Endothelial cell of umbilical vein (primary cell): ENCODE measurements at regions not wholly inside any gene's neighbourhood (a gene's known extent, or its start where the extent isn't known, plus 50 kb on each side); places are given as distances from the start of the nearest gene placed in this dataset.

Experiments used
- BruUV-seq: library from RNA; stranded (reverse); fragments of 400-500 nt; replicated peaks from 2 replicates; lab custom pipeline; 2021; lab: Mats Ljungman, UMichigan
- CTCF ChIA-PET: fragments of 300-600, 350-600 bp; sonication (Branson Sonifier 250); formaldehyde crosslinking; loops from one replicate; lab custom pipeline; 2021; ENCODE audit warnings: antibody characterized with exemption, inconsistent platforms; lab: Charles Lee
- POLR2A ChIA-PET: fragments of 300-600, 350-600 bp; sonication (Branson Sonifier 250); formaldehyde crosslinking; loops from one replicate; lab custom pipeline; 2021; ENCODE audit warnings: antibody characterized with exemption, inconsistent platforms; lab: Charles Lee
- DNase-seq: peaks from one replicate; pipeline ENCODE4 v3.0.0-alpha.2; 2011; ENCODE audit warnings: low read depth, low spot score
- FAIRE-seq: peaks from 2 replicates; lab custom pipeline; 2011; peaks lifted over from hg19 to GRCh38; lab: Jason Lieb, UNC
- H2AFZ ChIP-seq: 2 replicates; pipeline ENCODE4 v1.6.0; 2012; ENCODE audit warnings: low read depth, low read length, control low read depth, inconsistent platforms
- H3K27ac ChIP-seq: 2 replicates; pipeline ENCODE4 v1.5.1; 2011; ENCODE audit warnings: low read depth, mild to moderate bottlenecking, control low read depth, low read length, moderate library complexity; ENCODE audit not compliant: insufficient read depth
- H3K27me3 ChIP-seq, 2 experiments: 2 replicates each; pipeline versions ENCODE4 v1.6.0 to v1.6.1; 2011; ENCODE audit warnings: low read length in 2 of 2, mixed read lengths in 1 of 2; ENCODE audit not compliant: control insufficient read depth in 2 of 2, insufficient read depth in 2 of 2
- H3K36me3 ChIP-seq, 2 experiments: 2 replicates in 1 of 2; 3 replicates in 1 of 2; pipeline ENCODE4 v1.5.1; 2011; ENCODE audit warnings: low read length in 2 of 2, mild to moderate bottlenecking in 1 of 2, moderate library complexity in 1 of 2; ENCODE audit not compliant: control insufficient read depth in 2 of 2, insufficient read depth in 2 of 2; ENCODE audit errors: extremely low read depth in 1 of 2
- H3K4me1 ChIP-seq: 3 replicates; pipeline ENCODE4 v1.5.1; 2011; ENCODE audit warnings: mild to moderate bottlenecking, low read length; ENCODE audit not compliant: control insufficient read depth, insufficient read depth; ENCODE audit errors: extremely low read depth
- H3K4me2 ChIP-seq: 2 replicates; pipeline ENCODE4 v1.6.1; 2011; ENCODE audit warnings: low read length, control low read depth, mixed read lengths; ENCODE audit not compliant: insufficient read depth
- H3K4me3 ChIP-seq, 3 experiments: fragments of 200-600 bp in 1 of 3; sonication (generic), shearing (Covaris generic) in 1 of 3; replicated peaks in 1 of 3; 2 replicates each; pipeline ENCODE4 v1.5.1; 2011 to 2016; ENCODE audit warnings: control low read depth in 3 of 3, low read length in 3 of 3, mild to moderate bottlenecking in 2 of 3, inconsistent platforms in 1 of 3, low read depth in 1 of 3, moderate library complexity in 1 of 3; ENCODE audit not compliant: insufficient read depth in 1 of 3
- H3K79me2 ChIP-seq: 2 replicates; pipeline ENCODE4 v1.6.0; 2012; ENCODE audit warnings: low read length, inconsistent platforms; ENCODE audit not compliant: control insufficient read depth, insufficient read depth
- H3K9ac ChIP-seq: replicated peaks from 2 replicates; pipeline ENCODE3; 2011; ENCODE audit warnings: low read length, control low read depth; ENCODE audit not compliant: insufficient read depth; ENCODE audit errors: extremely low read depth
- H3K9me1 ChIP-seq: replicated peaks from 3 replicates; pipeline ENCODE4 v1.6.0; 2011; ENCODE audit warnings: mild to moderate bottlenecking, low read length; ENCODE audit not compliant: control insufficient read depth, insufficient read depth; ENCODE audit errors: extremely low read depth
- H3K9me3 ChIP-seq: replicated peaks from 2 replicates; pipeline ENCODE4 v1.5.1; 2012; ENCODE audit warnings: low read length, inconsistent platforms; ENCODE audit not compliant: control insufficient read depth, insufficient read depth
- H4K20me1 ChIP-seq: replicated peaks from 2 replicates; pipeline ENCODE3; 2011; ENCODE audit warnings: mild to moderate bottlenecking, low read length; ENCODE audit not compliant: control insufficient read depth, insufficient read depth; ENCODE audit errors: extremely low read depth
- EZH2 ChIP-seq: IDR thresholded peaks from 2 replicates; pipeline ENCODE4 v1.6.1; 2012; ENCODE audit warnings: borderline replicate concordance, low read depth, mild to moderate bottlenecking, moderate library complexity, low read length, inconsistent platforms; ENCODE audit not compliant: severe bottlenecking
- FOS ChIP-seq: IDR thresholded peaks from 2 replicates; pipeline ENCODE4 v1.6.1; 2011; ENCODE audit warnings: mild to moderate bottlenecking, low read length, moderate library complexity, borderline replicate concordance; ENCODE audit not compliant: insufficient read depth
- GATA2 ChIP-seq: IDR thresholded peaks from 2 replicates; pipeline ENCODE4 v1.7.0; 2011; ENCODE audit warnings: low read depth, mild to moderate bottlenecking, moderate library complexity, mixed read lengths, low read length; ENCODE audit not compliant: insufficient read length, insufficient read depth
- JUN ChIP-seq: IDR thresholded peaks from 2 replicates; pipeline ENCODE4 v1.6.1; 2011; ENCODE audit warnings: borderline replicate concordance, low read depth; ENCODE audit not compliant: insufficient read length, insufficient read depth
- MAX ChIP-seq: IDR thresholded peaks from 2 replicates; pipeline ENCODE4 v1.6.1; 2011; ENCODE audit not compliant: insufficient read depth, insufficient read length
- POLR2A ChIP-seq: IDR thresholded peaks from 2 replicates; pipeline ENCODE4 v1.6.1; 2012; ENCODE audit warnings: low read depth, mild to moderate bottlenecking, control low read depth, low read length
- POLR2AphosphoS5 ChIP-seq: IDR thresholded peaks from 2 replicates; pipeline ENCODE4 v1.6.1; 2012; ENCODE audit warnings: low read depth, mild to moderate bottlenecking, control low read depth, low read length, moderate library complexity; ENCODE audit not compliant: insufficient read depth
- dilution Hi-C: fragments of 300-500 bp; cut with MboI; formaldehyde crosslinking; loops from one replicate; pipeline ENCODE4 v1.15.0; 2019; ENCODE audit warnings: low sequenced_read_pairs; ENCODE audit not compliant: extremely low pct_ligation_motif_present
- intact Hi-C: fragments of 100-400 bp; cut with micrococcal nuclease; formaldehyde crosslinking; loops from one replicate; pipeline ENCODE4 v1.10.0; 2022
- TF ChIP-seq, protein P1 (sequence below), 2 donors: IDR thresholded peaks; 1 replicate in 1 of 2; 2 replicates in 1 of 2; pipeline ENCODE4 v1.5.1; 2011; ENCODE audit warnings: low read length in 2 of 2, mild to moderate bottlenecking in 2 of 2, moderate library complexity in 2 of 2, control low read depth in 1 of 2, inconsistent platforms in 1 of 2, low read depth in 1 of 2; ENCODE audit not compliant: insufficient read depth in 1 of 2; ENCODE audit errors: extremely low read depth in 1 of 2

DNA sequence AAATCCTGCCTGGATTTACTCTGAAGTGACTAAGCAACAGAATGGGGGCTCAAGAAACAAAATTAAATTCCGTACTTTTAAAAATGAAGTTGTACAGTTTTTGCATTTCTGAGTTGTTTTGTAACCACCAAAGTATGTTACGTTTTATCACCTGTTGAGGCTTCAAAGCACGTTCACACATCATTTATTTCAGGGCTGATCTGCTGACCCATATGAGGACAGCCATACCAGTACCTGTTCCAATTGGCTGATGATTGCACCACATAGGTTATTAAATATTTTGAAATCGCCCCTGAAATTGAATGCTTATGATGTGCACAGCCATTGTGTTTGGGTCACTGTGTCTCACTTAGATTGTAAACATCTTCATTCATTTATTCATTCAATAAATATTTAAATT, 72.0 kb upstream of the FLT1 start:
- no peak for FAIRE-seq
- intact Hi-C loops = no loop called here
- CTCF ChIA-PET = no interaction called here

GRCh38 chr13:28566283-28566682, 71.4 kb upstream of the FLT1 start:
- no peak for FAIRE-seq
- POLR2A ChIA-PET = no interaction called here
- TF ChIP-seq JUN = no peak
- TF ChIP-seq MAX = no peak
- no peak for TF ChIP-seq FOS
- no peak for TF ChIP-seq EZH2
- no peak for TF ChIP-seq GATA2
- TF ChIP-seq, protein P1, sequence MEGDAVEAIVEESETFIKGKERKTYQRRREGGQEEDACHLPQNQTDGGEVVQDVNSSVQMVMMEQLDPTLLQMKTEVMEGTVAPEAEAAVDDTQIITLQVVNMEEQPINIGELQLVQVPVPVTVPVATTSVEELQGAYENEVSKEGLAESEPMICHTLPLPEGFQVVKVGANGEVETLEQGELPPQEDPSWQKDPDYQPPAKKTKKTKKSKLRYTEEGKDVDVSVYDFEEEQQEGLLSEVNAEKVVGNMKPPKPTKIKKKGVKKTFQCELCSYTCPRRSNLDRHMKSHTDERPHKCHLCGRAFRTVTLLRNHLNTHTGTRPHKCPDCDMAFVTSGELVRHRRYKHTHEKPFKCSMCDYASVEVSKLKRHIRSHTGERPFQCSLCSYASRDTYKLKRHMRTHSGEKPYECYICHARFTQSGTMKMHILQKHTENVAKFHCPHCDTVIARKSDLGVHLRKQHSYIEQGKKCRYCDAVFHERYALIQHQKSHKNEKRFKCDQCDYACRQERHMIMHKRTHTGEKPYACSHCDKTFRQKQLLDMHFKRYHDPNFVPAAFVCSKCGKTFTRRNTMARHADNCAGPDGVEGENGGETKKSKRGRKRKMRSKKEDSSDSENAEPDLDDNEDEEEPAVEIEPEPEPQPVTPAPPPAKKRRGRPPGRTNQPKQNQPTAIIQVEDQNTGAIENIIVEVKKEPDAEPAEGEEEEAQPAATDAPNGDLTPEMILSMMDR (IDR thresholded peaks at IDR 0.05; ENCODE audit: extremely low read depth in 1 of 2, insufficient read depth in 1 of 2, low read depth in 1 of 2, low read length in 2 of 2) = no peak
- Histone ChIP-seq H3K9me1 (no peaks in the 10 kb centered on the region), H3K27me3 (no peaks in the 10 kb centered on the region), H3K27ac (no peak overlapping the region), H3K4me3 (no peak overlapping the region), H2AFZ (no peak overlapping the region), H3K79me2 (no peaks in the 10 kb centered on the region), H3K36me3 (no peaks in the 10 kb centered on the region), H4K20me1 (no peaks in the 10 kb centered on the region), H3K9me3 (no peaks in the 10 kb centered on the region), H3K4me1 (no peaks in the 10 kb centered on the region), H3K4me2 (no peak overlapping the region), H3K9ac (no peak overlapping the region)
- no peak for DNase-seq
- intact Hi-C loops (no loop called here), dilution Hi-C loops (no loop called here)
- BruUV-seq = no TSS peak
- CTCF ChIA-PET = no interaction called here

More for the DNA sequence above, 72.0 kb upstream of the FLT1 start:
- no peak for DNase-seq
- H3K36me3 ChIP-seq = no peaks in the 10 kb centered on the region
- POLR2A ChIA-PET = no interaction called here
- H4K20me1 ChIP-seq = no peaks in the 10 kb centered on the region
- BruUV-seq = no TSS peak
- H3K27ac ChIP-seq = no peak overlapping the region
- TF ChIP-seq MAX (no peak), EZH2 (no peak), POLR2AphosphoS5 (no peak), JUN (no peak), POLR2A (no peak)
- H3K79me2 ChIP-seq = no peaks in the 10 kb centered on the region
- dilution Hi-C loops = no loop called here
- no peaks in the 10 kb centered on the region for H3K27me3 ChIP-seq
- no peak overlapping the region for H3K4me3 ChIP-seq
- no peak overlapping the region for H3K9ac ChIP-seq
- no peaks in the 10 kb centered on the region for H3K4me1 ChIP-seq
- no peak overlapping the region for H2AFZ ChIP-seq
- H3K4me2 ChIP-seq = no peak overlapping the region
- no peaks in the 10 kb centered on the region for H3K9me1 ChIP-seq
- no peaks in the 10 kb centered on the region for H3K9me3 ChIP-seq
